Urinary bladder (tissue), 3 donors: ENCODE measurements at regions not wholly inside any gene's neighbourhood (a gene's known extent, or its start where the extent isn't known, plus 50 kb on each side); places are given as distances from the start of the nearest gene placed in this dataset.
"Not testable (repeated sequence)": the region's sequence is repeated elsewhere in the genome, so short reads cannot be mapped to it uniquely, and the experiment has no call there.

ENCODE experiments used
- DNase-seq: peaks from one replicate; pipeline ENCODE4 v3.0.0-alpha.2; 2015; ENCODE audit errors: extremely low spot score
- H3K27ac ChIP-seq: one replicate; pipeline ENCODE4 v1.5.1; 2013; ENCODE audit warnings: low read depth, mild to moderate bottlenecking, moderate library complexity
- H3K36me3 ChIP-seq: one replicate; pipeline ENCODE4 v1.6.1; 2013; ENCODE audit warnings: mild to moderate bottlenecking, moderate library complexity; ENCODE audit not compliant: insufficient read depth
- H3K4me1 ChIP-seq: one replicate; pipeline ENCODE4 v1.6.1; 2013; ENCODE audit warnings: mild to moderate bottlenecking, moderate library complexity; ENCODE audit not compliant: insufficient read depth
- H3K4me3 ChIP-seq: one replicate; pipeline ENCODE4 v1.5.1; 2013; ENCODE audit warnings: low read depth, low read length
- WGBS: extraction: QIAGEN DNeasy Blood & Tissue Kit; methylation state at CpG from one replicate; pipeline ENCODE4 v1.1.7; 2013; 5-methylcytosine and 5-hydroxymethylcytosine counted together
- donor health status: healthy with polysubstance abuse.
- donor health status: healthy.

DNA sequence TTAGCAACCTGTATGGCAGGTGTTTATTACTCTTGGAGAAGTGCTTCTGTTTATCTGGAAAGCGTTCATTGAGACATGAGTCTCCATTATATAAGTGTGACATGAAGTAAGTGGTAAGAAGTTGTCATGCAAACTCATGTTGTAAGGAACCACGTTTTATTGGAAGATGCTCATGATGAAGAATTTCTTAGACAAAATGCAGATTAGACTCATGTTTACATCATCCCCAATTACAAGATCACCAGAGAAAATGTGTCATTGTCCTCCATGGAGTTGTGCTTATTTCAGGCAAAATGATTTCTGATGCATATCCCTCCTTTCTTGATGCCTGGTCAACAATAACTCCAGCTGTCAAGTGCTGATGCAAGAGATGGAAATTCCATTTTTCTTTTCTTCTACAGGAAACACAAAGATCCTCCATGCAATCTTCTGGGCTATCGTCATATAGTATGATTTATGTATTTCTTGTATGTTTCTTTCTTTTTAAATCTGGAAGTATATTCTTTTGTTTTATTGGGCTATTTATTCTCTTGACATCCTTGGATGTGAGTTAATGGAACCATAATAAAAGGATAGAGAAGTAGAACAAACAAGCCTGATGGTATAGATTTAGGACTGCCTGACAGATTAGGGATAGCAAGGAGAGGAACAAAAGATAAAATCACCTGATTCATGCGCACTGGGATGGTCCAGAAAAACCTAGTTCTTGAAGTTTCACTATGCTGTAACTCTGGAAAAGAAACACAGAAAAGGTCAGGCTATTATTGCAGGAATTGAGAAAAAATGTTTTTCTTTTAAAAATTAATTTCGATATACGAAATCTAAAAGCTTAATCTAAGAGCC is 50.7 kb upstream of the DIAPH3 start:
- no peak overlapping the region for H3K27ac ChIP-seq
- H3K4me1 ChIP-seq = no peaks in the 10 kb centered on the region
- no peaks in the 10 kb centered on the region for H3K36me3 ChIP-seq
- H3K4me3 ChIP-seq = no peak overlapping the region
- 82% methylated on average over 6 of the region's 6 CpGs for WGBS
- DNase-seq = no peak

DNA sequence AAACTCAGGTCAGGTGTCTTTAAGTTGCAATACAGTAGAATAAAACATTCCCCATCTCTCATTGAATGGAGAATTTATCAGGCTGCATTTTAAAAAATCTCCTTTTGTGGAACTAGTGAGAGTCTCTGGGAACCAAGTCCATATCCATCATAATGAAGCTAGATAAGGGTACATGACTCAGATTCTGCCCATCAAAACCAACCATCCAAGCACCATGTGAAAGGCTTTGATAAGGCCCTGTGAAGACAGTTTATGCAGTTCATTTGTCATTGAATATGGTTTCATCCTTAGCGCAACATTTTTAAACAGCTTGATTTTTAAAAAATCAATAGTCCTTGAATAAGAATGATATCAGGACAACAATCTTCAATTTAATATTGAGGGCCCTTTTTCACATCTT is 56.3 kb upstream of the DIAPH3 start:
- H3K4me3 ChIP-seq = no peak overlapping the region
- no peaks in the 10 kb centered on the region for H3K4me1 ChIP-seq
- no peak for DNase-seq
- no peak overlapping the region for H3K27ac ChIP-seq
- 97% methylated on average over 1 of the region's 1 CpG for WGBS
- no peaks in the 10 kb centered on the region for H3K36me3 ChIP-seq

GRCh38 chr13:60221581-60221980 is 57.9 kb upstream of the DIAPH3 start:
- DNase-seq = no peak
- no peaks in the 10 kb centered on the region for H3K4me1 ChIP-seq
- no peak overlapping the region for H3K4me3 ChIP-seq
- 92% methylated on average over 6 of the region's 6 CpGs for WGBS
- H3K27ac ChIP-seq = no peak overlapping the region
- H3K36me3 ChIP-seq = no peaks in the 10 kb centered on the region

GRCh38 chr13:60226507-60226906 is 62.8 kb upstream of the DIAPH3 start:
- 37% methylated on average over 3 of the region's 3 CpGs for WGBS
- Histone ChIP-seq H3K4me3 (no peak overlapping the region), H3K27ac (no peak overlapping the region), H3K4me1 (no peaks in the 10 kb centered on the region), H3K36me3 (no peaks in the 10 kb centered on the region)
- no peak for DNase-seq

GRCh38 chr13:60227158-60227557 is 63.4 kb upstream of the DIAPH3 start:
- DNase-seq = no peak

DNA sequence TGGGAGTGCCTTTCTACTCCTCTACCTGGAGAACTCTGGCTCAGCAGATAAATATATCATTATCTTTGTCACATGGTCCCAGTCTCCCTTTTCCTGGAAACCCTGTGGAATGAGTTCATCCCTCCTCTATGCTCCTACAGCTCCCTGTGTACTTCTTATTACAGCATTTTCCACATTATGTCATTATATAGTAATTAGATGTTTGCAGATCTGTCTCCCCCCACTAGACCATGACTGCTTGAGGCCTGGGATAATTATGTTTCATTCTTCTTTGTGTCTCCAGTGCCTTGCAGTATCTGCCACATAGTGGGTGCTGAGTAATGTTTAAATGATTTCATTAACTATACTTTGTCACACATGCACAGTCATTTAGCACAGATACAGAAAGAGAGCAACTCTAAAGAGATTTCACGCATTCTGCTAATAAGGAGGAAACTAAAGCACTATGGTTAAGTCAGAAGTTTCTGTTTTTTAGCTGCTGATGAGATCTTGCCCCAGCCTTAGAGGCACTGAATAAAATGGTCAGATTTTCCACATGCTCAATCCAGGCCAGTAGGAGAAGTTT is 66.1 kb upstream of the DIAPH3 start:
- H3K36me3 ChIP-seq = no peaks in the 10 kb centered on the region
- no peak for DNase-seq
- no peak overlapping the region for H3K4me3 ChIP-seq
- H3K27ac ChIP-seq = no peak overlapping the region
- no peaks in the 10 kb centered on the region for H3K4me1 ChIP-seq
- WGBS = 83% methylated on average over 1 of the region's 1 CpG

More at GRCh38 chr13:60227158-60227557, 63.4 kb upstream of the DIAPH3 start:
- Histone ChIP-seq H3K27ac (no peak overlapping the region), H3K4me3 (no peak overlapping the region), H3K36me3 (no peaks in the 10 kb centered on the region), H3K4me1 (no peaks in the 10 kb centered on the region)

- Histone ChIP-seq H3K36me3 (no peaks in the 10 kb centered on the region), H3K4me3 (no peak overlapping the region), H3K27ac (no peak overlapping the region), H3K4me1 (no peaks in the 10 kb centered on the region)
- 10% methylated on average over 3 of the region's 3 CpGs for WGBS
- no peak for DNase-seq
Observed at GRCh38 chr13:60230593-60230992, 66.9 kb upstream of the DIAPH3 start.

DNA sequence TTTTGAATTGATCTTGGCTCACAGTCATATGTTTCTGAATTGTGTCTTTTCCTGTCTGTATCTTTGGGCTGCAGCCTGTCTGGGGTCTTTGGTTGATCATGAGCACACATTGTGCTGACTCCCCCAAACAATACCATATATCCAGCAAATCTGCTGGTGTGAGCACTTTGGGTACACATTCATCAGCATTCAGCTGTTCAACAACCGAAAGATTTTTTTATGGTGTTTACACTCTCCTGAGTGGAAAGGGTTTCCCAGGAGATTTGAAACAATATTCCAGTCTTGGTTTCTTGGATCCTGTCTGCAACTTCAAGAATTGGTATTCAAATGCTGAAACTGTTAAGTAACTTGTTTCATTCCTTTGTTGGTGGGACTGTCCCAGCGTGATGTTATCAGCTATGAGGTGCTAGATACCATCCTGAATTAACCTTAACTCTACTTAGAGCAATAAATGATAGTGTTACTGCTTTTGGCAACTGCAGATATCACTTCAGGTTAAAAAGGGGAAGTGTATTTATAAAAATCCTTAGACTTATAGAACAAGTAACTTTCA is 78.4 kb upstream of the DIAPH3 start:
- WGBS = 11% methylated on average over 2 of the region's 2 CpGs
- DNase-seq = no peak

GRCh38 chr13:60244381-60244780 is 80.7 kb upstream of the DIAPH3 start:
- Histone ChIP-seq H3K27ac (no peak overlapping the region), H3K4me3 (no peak overlapping the region), H3K36me3 (no peaks in the 10 kb centered on the region), H3K4me1 (no peaks in the 10 kb centered on the region)
- no peak for DNase-seq
- WGBS = 88% methylated on average over 1 of the region's 1 CpG

More for the DNA sequence above, 78.4 kb upstream of the DIAPH3 start:
- Histone ChIP-seq H3K27ac (no peak overlapping the region), H3K4me3 (no peak overlapping the region), H3K4me1 (no peaks in the 10 kb centered on the region), H3K36me3 (no peaks in the 10 kb centered on the region)

DNA sequence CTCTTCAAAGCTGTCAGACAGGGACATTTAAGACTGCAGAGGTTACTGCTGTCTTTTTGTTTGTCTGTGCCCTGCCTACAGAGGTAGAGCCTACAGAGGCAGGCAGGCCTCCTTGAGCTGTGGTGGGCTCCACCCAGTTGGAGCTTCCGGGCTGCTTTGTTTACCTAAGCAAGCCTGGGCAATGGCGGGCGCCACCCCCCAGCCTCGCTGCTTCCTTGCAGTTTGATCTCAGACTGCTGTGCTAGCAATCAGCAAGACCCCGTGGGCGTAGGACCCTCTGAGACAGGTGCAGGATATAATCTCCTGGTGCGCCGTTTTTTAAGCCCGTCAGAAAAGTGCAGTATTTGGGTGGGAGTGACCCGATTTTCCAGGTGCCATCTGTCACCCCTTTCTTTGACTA is 87.7 kb upstream of the DIAPH3 start:
- not testable (repeated sequence) for H3K27ac ChIP-seq, DNase-seq, H3K4me3 ChIP-seq, H3K36me3 ChIP-seq, H3K4me1 ChIP-seq
- 92% methylated on average over 10 of the region's 10 CpGs for WGBS

GRCh38 chr13:60258349-60258748 is 94.6 kb upstream of the DIAPH3 start:
- no peaks in the 10 kb centered on the region for H3K36me3 ChIP-seq
- H3K4me3 ChIP-seq = no peak overlapping the region
- 67% methylated on average over 11 of the region's 11 CpGs for WGBS
- no peaks in the 10 kb centered on the region for H3K4me1 ChIP-seq
- no peak overlapping the region for H3K27ac ChIP-seq
- DNase-seq = no peak

- no peaks in the 10 kb centered on the region for H3K36me3 ChIP-seq
- 64% methylated on average over 4 of the region's 4 CpGs for WGBS
- no peak overlapping the region for H3K27ac ChIP-seq
- no peaks in the 10 kb centered on the region for H3K4me1 ChIP-seq
- H3K4me3 ChIP-seq = no peak overlapping the region
- DNase-seq = no peak
Observed at GRCh38 chr13:60260440-60260839, 96.7 kb upstream of the DIAPH3 start.

DNA sequence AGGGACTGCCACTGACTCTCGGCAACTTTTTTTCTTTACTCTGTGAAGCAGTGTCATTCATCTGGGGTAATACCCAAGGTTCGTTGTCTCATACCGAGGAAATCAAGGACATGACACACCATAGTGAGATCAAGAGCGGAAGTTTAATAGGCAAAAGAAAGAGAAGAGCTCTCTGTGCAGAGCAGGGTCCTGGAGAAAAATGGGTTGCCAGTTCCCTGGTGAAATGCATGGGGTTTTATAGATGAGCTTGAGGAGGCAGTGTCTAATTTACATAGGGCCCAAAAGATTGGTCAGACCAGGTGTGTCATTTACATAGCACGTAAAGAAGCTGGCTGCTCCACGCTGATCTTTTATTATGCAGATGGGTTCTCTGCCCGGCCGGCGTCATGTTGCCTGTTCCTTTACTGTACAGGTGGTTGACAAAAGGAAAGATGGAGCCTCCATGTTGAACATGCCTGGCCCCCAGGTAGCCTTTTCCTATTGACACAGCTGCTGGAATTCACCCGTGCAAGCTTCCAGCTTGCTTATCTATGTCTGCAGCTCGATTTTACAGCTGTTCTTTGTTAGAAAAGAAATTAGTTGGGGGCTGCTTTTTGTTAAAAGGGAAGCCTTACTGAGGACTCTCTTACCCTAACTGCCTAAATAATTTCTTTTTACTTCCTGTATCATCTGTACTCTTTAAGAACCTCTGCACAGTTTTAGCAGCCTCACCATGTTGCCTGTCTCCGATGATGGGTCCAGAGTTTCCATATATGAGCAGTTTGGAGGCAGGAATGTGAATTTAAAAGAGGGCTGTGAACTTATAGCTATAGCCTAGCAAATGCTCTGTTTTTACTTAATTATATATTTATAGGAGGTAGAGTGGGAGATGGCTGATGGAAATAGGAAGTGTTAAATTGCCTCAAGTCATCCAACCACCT is 98.0 kb upstream of the DIAPH3 start:
- DNase-seq = no peak
- Histone ChIP-seq H3K27ac (no peak overlapping the region), H3K4me1 (no peaks in the 10 kb centered on the region), H3K36me3 (no peaks in the 10 kb centered on the region), H3K4me3 (no peak overlapping the region)
- WGBS = 50% methylated on average over 12 of the region's 12 CpGs
